Esophagus (tissue), 2 donors: ENCODE measurements at regions not wholly inside any gene's neighbourhood (a gene's known extent, or its start where the extent isn't known, plus 50 kb on each side); places are given as distances from the start of the nearest gene placed in this dataset.

Source experiments
- H3K27ac ChIP-seq, 2 donors: one replicate each; pipeline ENCODE4 v1.5.1; 2013; ENCODE audit warnings: low read depth in 2 of 2, mild to moderate bottlenecking in 2 of 2, inconsistent platforms in 1 of 2, low read length in 1 of 2, moderate library complexity in 1 of 2
- H3K27me3 ChIP-seq, 2 donors: one replicate each; pipeline ENCODE4 v1.6.1; 2013; ENCODE audit warnings: low read length in 2 of 2, control low read depth in 1 of 2, mild to moderate bottlenecking in 1 of 2; ENCODE audit not compliant: insufficient read depth in 2 of 2, control insufficient read depth in 1 of 2
- H3K36me3 ChIP-seq, 2 donors: one replicate each; pipeline ENCODE4 v1.6.1; 2013; ENCODE audit warnings: low read length in 1 of 2; ENCODE audit not compliant: control insufficient read depth in 2 of 2, insufficient read depth in 2 of 2
- H3K4me1 ChIP-seq, 2 donors: one replicate each; pipeline ENCODE4 v1.6.1; 2013; ENCODE audit warnings: low read length in 1 of 2; ENCODE audit not compliant: control insufficient read depth in 2 of 2, insufficient read depth in 2 of 2
- H3K4me3 ChIP-seq, 2 donors: one replicate each; pipeline ENCODE4 v1.5.1; 2013; ENCODE audit warnings: low read length in 2 of 2, mild to moderate bottlenecking in 2 of 2, low read depth in 1 of 2, moderate library complexity in 1 of 2
- H3K9me3 ChIP-seq, 2 donors: one replicate each; pipeline ENCODE4 v1.6.1; 2013; ENCODE audit warnings: mild to moderate bottlenecking in 2 of 2, low read depth in 1 of 2, low read length in 1 of 2, moderate library complexity in 1 of 2; ENCODE audit not compliant: control insufficient read depth in 2 of 2, insufficient read depth in 1 of 2
- WGBS, 2 donors: extraction: QIAGEN DNeasy Blood & Tissue Kit; methylation state at CpG; one replicate each; pipeline ENCODE4 v1.1.7; 2013; 5-methylcytosine and 5-hydroxymethylcytosine counted together
- donor health status: healthy with polysubstance abuse.
- donor health status: Bipolar disorder and iron deficiency.

GRCh38 chr15:35752134-35752466, 206.1 kb upstream of the DPH6 start:
- Histone ChIP-seq H3K4me1 (no peaks in the 10 kb centered on the region), H3K27ac (no peak overlapping the region), H3K27me3 (no peaks in the 10 kb centered on the region), H3K36me3 (no peaks in the 10 kb centered on the region), H3K9me3 (no peaks in the 10 kb centered on the region), H3K4me3 (no peak overlapping the region)
- WGBS, 2 donors = 82 to 86% methylated on average over 4 to 5 of the region's 5 CpGs

- Histone ChIP-seq H3K36me3 (no peaks in the 10 kb centered on the region), H3K4me1 (no peaks in the 10 kb centered on the region), H3K9me3 (no peaks in the 10 kb centered on the region), H3K27me3 (no peaks in the 10 kb centered on the region), H3K4me3 (no peak overlapping the region), H3K27ac (no peak overlapping the region)
- 47 to 53% methylated on average over 3 of the region's 3 CpGs for WGBS, 2 donors
Measured at GRCh38 chr15:35753486-35753885, 207.5 kb upstream of the DPH6 start.

GRCh38 chr15:35755237-35755802, 209.4 kb upstream of the DPH6 start:
- no peaks in the 10 kb centered on the region for H3K9me3 ChIP-seq
- no peaks in the 10 kb centered on the region for H3K36me3 ChIP-seq
- no peaks in the 10 kb centered on the region for H3K4me1 ChIP-seq
- WGBS, 2 donors = 56 to 63% methylated on average over 2 of the region's 2 CpGs
- H3K27ac ChIP-seq = no peak overlapping the region
- no peak overlapping the region for H3K4me3 ChIP-seq
- no peaks in the 10 kb centered on the region for H3K27me3 ChIP-seq

GRCh38 chr15:35756623-35757022, 210.7 kb upstream of the DPH6 start:
- no peak overlapping the region for H3K27ac ChIP-seq
- H3K4me3 ChIP-seq = no peak overlapping the region
- no peaks in the 10 kb centered on the region for H3K36me3 ChIP-seq
- H3K4me1 ChIP-seq = no peaks in the 10 kb centered on the region
- no peaks in the 10 kb centered on the region for H3K9me3 ChIP-seq
- no peaks in the 10 kb centered on the region for H3K27me3 ChIP-seq
- WGBS, 2 donors = 50 to 64% methylated on average over 3 of the region's 3 CpGs

- no peaks in the 10 kb centered on the region for H3K36me3 ChIP-seq
- H3K9me3 ChIP-seq = no peaks in the 10 kb centered on the region
- no peak overlapping the region for H3K27ac ChIP-seq
- H3K4me1 ChIP-seq = no peaks in the 10 kb centered on the region
- no peak overlapping the region for H3K4me3 ChIP-seq
- H3K27me3 ChIP-seq = no peaks in the 10 kb centered on the region
- 44 to 74% methylated on average over 2 of the region's 2 CpGs for WGBS, 2 donors
Measured at GRCh38 chr15:35757361-35757760, 211.4 kb upstream of the DPH6 start.

GRCh38 chr15:35757765-35758164, 211.8 kb upstream of the DPH6 start:
- 59 to 68% methylated on average over 3 of the region's 3 CpGs for WGBS, 2 donors
- Histone ChIP-seq H3K27ac (no peak overlapping the region), H3K4me1 (no peaks in the 10 kb centered on the region)

GRCh38 chr15:35764661-35765519, 218.9 kb upstream of the DPH6 start:
- H3K9me3 ChIP-seq = no peaks in the 10 kb centered on the region
- 88% methylated on average over 5 of the region's 5 CpGs for WGBS, 2 donors
- no peak overlapping the region for H3K27ac ChIP-seq

More at GRCh38 chr15:35757765-35758164, 211.8 kb upstream of the DPH6 start:
- Histone ChIP-seq H3K27me3 (no peaks in the 10 kb centered on the region), H3K36me3 (no peaks in the 10 kb centered on the region), H3K9me3 (no peaks in the 10 kb centered on the region), H3K4me3 (no peak overlapping the region)

GRCh38 chr15:35768949-35769348, 223.0 kb upstream of the DPH6 start:
- Histone ChIP-seq H3K4me1 (peaks cover 0 to 3% of the 10 kb centered on the region in 2 donors), H3K4me3 (no peak overlapping the region), H3K27me3 (no peaks in the 10 kb centered on the region), H3K9me3 (no peaks in the 10 kb centered on the region), H3K36me3 (no peaks in the 10 kb centered on the region), H3K27ac (no peak overlapping the region)
- WGBS, 2 donors = 55 to 79% methylated on average over 1 of the region's 1 CpG

More at GRCh38 chr15:35764661-35765519, 218.9 kb upstream of the DPH6 start:
- Histone ChIP-seq H3K4me1 (no peaks in the 10 kb centered on the region), H3K4me3 (no peak overlapping the region), H3K36me3 (no peaks in the 10 kb centered on the region), H3K27me3 (no peaks in the 10 kb centered on the region)

- Histone ChIP-seq H3K4me3 (no peak overlapping the region), H3K4me1 (peaks cover 0 to 3% of the 10 kb centered on the region in 2 donors), H3K9me3 (no peaks in the 10 kb centered on the region), H3K36me3 (no peaks in the 10 kb centered on the region), H3K27me3 (no peaks in the 10 kb centered on the region), H3K27ac (no peak overlapping the region)
- WGBS, 2 donors = 71 to 74% methylated on average over 2 of the region's 2 CpGs
Measured at GRCh38 chr15:35769656-35770055, 223.7 kb upstream of the DPH6 start.
